ENCODE measurements at regions not wholly inside any gene's neighbourhood (a gene's known extent, or its start where the extent isn't known, plus 50 kb on each side); places are given as distances from the start of the nearest gene placed in this dataset.
"Not testable (repeated sequence)": the region's sequence is repeated elsewhere in the genome, so short reads cannot be mapped to it uniquely, and the experiment has no call there.

DNA sequence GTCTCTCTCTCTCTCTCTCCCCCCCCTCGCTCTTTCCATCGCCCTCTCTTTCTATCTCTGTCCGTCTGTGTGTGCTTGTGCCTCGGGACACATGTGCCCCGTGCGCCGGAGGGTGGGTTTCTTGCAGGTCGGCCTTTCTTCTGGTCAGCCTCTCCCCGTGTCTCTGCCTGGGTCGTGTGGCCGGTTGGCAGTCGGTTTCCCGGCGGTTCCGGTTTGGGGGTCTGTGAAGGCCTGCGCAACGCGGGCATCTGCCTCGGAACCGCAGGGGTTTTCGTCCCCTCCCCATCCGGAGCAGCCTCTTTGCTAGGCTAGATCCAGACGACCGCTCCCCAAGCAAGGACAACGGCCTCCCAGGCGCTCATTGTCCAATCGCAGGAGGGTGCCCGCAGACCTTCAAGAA lies 1418.5 kb upstream of the PCDH10 start:
- POLR2A ChIA-PET; CTCF ChIA-PET; H3K36me3 ChIP-seq (ENCODE audit: control insufficient read depth, insufficient read depth, low read length); H3K27me3 ChIP-seq (ENCODE audit: control insufficient read depth, insufficient read depth, low read length); DNase-seq (ENCODE audit: low read depth); H3K4me3 ChIP-seq (ENCODE audit: low read depth, low read length): not testable (repeated sequence)

GRCh38 chr4:131732034-131732630 lies 1417.0 kb upstream of the PCDH10 start:
- H3K4me3 ChIP-seq (ENCODE audit: low read depth, low read length); H3K27me3 ChIP-seq (ENCODE audit: control insufficient read depth, insufficient read depth, low read length); POLR2A ChIA-PET; DNase-seq (ENCODE audit: low read depth); CTCF ChIA-PET; H3K36me3 ChIP-seq (ENCODE audit: control insufficient read depth, insufficient read depth, low read length): not testable (repeated sequence)

GRCh38 chr4:131734321-131734720 lies 1414.8 kb upstream of the PCDH10 start:
- H3K36me3 ChIP-seq (ENCODE audit: control insufficient read depth, insufficient read depth, low read length); CTCF ChIA-PET; H3K4me3 ChIP-seq (ENCODE audit: low read depth, low read length); H3K27me3 ChIP-seq (ENCODE audit: control insufficient read depth, insufficient read depth, low read length); DNase-seq (ENCODE audit: low read depth); POLR2A ChIA-PET: not testable (repeated sequence)

DNA sequence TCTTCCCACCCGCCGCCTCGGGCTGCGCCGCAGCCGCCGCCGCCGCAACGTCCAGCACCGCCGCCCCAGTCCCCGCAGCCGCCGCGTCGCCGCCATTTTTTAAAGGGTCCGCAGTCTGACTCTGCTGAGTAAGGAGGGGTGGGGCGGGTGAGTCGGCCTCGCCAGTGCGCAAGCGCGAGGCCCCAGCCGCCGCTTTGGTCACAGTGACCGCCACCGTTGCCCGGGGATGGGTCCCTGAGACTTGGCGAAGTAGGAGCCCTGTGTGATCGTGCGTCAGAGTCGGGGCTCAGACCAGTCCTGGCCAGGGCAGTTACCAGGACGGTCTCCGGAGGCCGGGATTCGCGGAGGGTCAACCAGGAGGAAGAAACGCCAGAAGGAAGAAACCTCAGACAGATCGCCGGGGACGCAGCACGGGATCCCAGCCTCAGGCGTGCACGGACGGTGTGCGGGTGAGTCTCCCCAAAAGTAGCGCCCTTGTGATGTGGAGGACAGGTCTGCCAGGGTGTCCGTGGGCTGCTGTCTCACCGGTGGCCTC lies 1414.2 kb upstream of the PCDH10 start:
- H3K27me3 ChIP-seq (ENCODE audit: control insufficient read depth, insufficient read depth, low read length); POLR2A ChIA-PET; H3K4me3 ChIP-seq (ENCODE audit: low read depth, low read length); DNase-seq (ENCODE audit: low read depth); H3K36me3 ChIP-seq (ENCODE audit: control insufficient read depth, insufficient read depth, low read length); CTCF ChIA-PET: not testable (repeated sequence)

GRCh38 chr4:131738991-131739390 lies 1410.1 kb upstream of the PCDH10 start:
- DNase-seq (ENCODE audit: low read depth); POLR2A ChIA-PET; H3K4me3 ChIP-seq (ENCODE audit: low read depth, low read length); CTCF ChIA-PET; H3K27me3 ChIP-seq (ENCODE audit: control insufficient read depth, insufficient read depth, low read length); H3K36me3 ChIP-seq (ENCODE audit: control insufficient read depth, insufficient read depth, low read length): not testable (repeated sequence)

- H3K36me3 ChIP-seq (ENCODE audit: control insufficient read depth, insufficient read depth, low read length); H3K27me3 ChIP-seq (ENCODE audit: control insufficient read depth, insufficient read depth, low read length); CTCF ChIA-PET; H3K4me3 ChIP-seq (ENCODE audit: low read depth, low read length); DNase-seq (ENCODE audit: low read depth); POLR2A ChIA-PET: not testable (repeated sequence)
Observed at GRCh38 chr4:131741836-131742235, 1407.3 kb upstream of the PCDH10 start.

- CTCF ChIA-PET; DNase-seq (ENCODE audit: low read depth); POLR2A ChIA-PET; H3K36me3 ChIP-seq (ENCODE audit: control insufficient read depth, insufficient read depth, low read length); H3K4me3 ChIP-seq (ENCODE audit: low read depth, low read length); H3K27me3 ChIP-seq (ENCODE audit: control insufficient read depth, insufficient read depth, low read length): not testable (repeated sequence)
Observed at GRCh38 chr4:131742536-131743205, 1406.4 kb upstream of the PCDH10 start.

DNA sequence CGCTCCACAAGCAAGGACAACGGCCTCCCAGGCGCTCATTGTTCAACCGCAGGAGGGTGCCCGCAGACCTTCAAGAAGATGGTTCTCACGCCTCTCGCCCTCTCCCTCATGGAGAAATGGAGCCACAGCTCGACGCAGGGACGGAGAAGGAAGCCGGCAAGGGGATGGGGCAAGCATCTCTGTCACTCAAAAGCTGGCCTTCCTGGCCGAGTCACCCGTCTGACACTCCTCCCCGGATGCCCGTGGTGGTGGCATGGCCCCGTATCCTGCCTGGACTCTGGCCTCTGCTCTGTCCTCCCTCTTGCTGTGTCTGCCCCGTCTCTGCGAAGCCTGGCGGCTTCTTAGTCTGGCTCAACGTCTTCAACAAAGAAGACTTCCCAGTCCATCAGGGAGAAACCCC lies 1405.7 kb upstream of the PCDH10 start:
- CTCF ChIA-PET, POLR2A ChIA-PET: not testable (repeated sequence)

DNA sequence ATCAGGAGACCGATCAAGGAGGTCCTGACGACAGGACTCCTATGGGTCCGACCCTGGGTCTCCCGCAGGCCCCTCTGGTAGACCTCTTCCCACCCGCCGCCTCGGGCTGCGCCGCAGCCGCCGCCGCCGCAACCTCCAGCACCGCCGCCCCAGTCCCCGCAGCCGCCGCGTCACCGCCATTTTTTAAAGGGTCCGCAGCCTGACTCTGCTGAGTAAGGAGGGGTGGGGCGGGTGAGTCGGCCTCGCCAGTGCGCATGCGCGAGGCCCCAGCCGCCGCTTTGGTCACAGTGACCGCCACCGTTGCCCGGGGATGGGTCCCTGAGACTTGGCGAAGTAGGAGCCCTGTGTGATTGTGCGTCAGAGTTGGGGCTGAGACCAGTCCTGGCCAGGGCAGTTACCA lies 1401.9 kb upstream of the PCDH10 start:
- H3K36me3 ChIP-seq (ENCODE audit: control insufficient read depth, insufficient read depth, low read length); H3K4me3 ChIP-seq (ENCODE audit: low read depth, low read length); CTCF ChIA-PET; POLR2A ChIA-PET; DNase-seq (ENCODE audit: low read depth); H3K27me3 ChIP-seq (ENCODE audit: control insufficient read depth, insufficient read depth, low read length): not testable (repeated sequence)

More for the DNA sequence above, 1405.7 kb upstream of the PCDH10 start:
- not testable (repeated sequence) for H3K27me3 ChIP-seq (ENCODE audit: control insufficient read depth, insufficient read depth, low read length); H3K4me3 ChIP-seq (ENCODE audit: low read depth, low read length); H3K36me3 ChIP-seq (ENCODE audit: control insufficient read depth, insufficient read depth, low read length); DNase-seq (ENCODE audit: low read depth)

GRCh38 chr4:131749224-131749623 lies 1399.9 kb upstream of the PCDH10 start:
- H3K4me3 ChIP-seq (ENCODE audit: low read depth, low read length); CTCF ChIA-PET; DNase-seq (ENCODE audit: low read depth); H3K27me3 ChIP-seq (ENCODE audit: control insufficient read depth, insufficient read depth, low read length); H3K36me3 ChIP-seq (ENCODE audit: control insufficient read depth, insufficient read depth, low read length); POLR2A ChIA-PET: not testable (repeated sequence)

DNA sequence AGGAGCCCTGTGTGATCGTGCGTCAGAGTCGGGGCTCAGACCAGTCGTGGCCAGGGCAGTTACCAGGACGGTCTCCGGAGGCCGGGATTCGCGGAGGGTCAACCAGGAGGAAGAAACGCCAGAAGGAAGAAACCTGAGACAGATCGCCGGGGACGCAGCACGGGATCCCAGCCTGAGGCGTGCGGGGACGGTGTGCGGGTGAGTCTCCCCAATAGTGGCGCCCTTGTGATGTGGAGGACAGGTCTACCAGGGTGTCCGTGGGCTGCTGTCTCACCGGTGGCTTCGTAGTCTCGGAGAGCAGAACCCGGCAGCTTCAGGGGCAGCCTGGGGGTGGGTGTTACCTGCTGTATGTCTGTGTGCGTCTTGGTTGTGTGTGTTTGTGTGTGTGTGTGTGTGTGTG lies 1399.1 kb upstream of the PCDH10 start:
- H3K36me3 ChIP-seq (ENCODE audit: control insufficient read depth, insufficient read depth, low read length); H3K27me3 ChIP-seq (ENCODE audit: control insufficient read depth, insufficient read depth, low read length); H3K4me3 ChIP-seq (ENCODE audit: low read depth, low read length); CTCF ChIA-PET; DNase-seq (ENCODE audit: low read depth); POLR2A ChIA-PET: not testable (repeated sequence)

GRCh38 chr4:131750469-131750868 lies 1398.6 kb upstream of the PCDH10 start:
- DNase-seq (ENCODE audit: low read depth); POLR2A ChIA-PET; CTCF ChIA-PET: not testable (repeated sequence)

DNA sequence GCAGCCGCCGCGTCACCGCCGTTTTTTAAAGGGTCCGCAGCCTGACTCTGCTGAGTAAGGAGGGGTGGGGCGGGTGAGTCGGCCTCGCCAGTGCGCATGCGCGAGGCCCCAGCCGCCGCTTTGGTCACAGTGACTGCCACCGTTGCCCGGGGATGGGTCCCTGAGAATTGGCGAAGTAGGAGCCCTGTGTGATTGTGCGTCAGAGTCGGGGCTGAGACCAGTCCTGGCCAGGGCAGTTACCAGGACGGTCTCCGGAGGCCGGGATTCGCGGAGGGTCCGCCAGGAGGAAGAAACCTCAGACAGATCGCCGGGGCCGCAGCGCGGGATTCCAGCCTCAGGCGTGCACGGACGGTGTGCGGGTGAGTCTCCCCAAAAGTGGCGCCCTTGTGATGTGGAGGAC lies 1386.9 kb upstream of the PCDH10 start:
- H3K4me3 ChIP-seq (ENCODE audit: low read depth, low read length); POLR2A ChIA-PET; DNase-seq (ENCODE audit: low read depth): not testable (repeated sequence)

More at GRCh38 chr4:131750469-131750868, 1398.6 kb upstream of the PCDH10 start:
- H3K4me3 ChIP-seq (ENCODE audit: low read depth, low read length); H3K27me3 ChIP-seq (ENCODE audit: control insufficient read depth, insufficient read depth, low read length); H3K36me3 ChIP-seq (ENCODE audit: control insufficient read depth, insufficient read depth, low read length): not testable (repeated sequence)

More for the DNA sequence above, 1386.9 kb upstream of the PCDH10 start:
- CTCF ChIA-PET; H3K36me3 ChIP-seq (ENCODE audit: control insufficient read depth, insufficient read depth, low read length); H3K27me3 ChIP-seq (ENCODE audit: control insufficient read depth, insufficient read depth, low read length): not testable (repeated sequence)
